ENCODE measurements at regions not wholly inside any gene's neighbourhood (a gene's known extent, or its start where the extent isn't known, plus 50 kb on each side); places are given as distances from the start of the nearest gene placed in this dataset.

- no peak for DNase-seq
Observed at GRCh38 chr11:15490535-15490934, 375.8 kb downstream of the INSC start.

GRCh38 chr11:15493066-15493465 is 378.3 kb downstream of the INSC start:
- no peak for DNase-seq

GRCh38 chr11:15493921-15494620 is 379.3 kb downstream of the INSC start:
- no peak for DNase-seq

GRCh38 chr11:15494740-15495139 is 380.0 kb downstream of the INSC start:
- DNase-seq = no peak

- no peak for DNase-seq
Observed at GRCh38 chr11:15495462-15495861, 380.7 kb downstream of the INSC start.

- no peak for DNase-seq
Observed at GRCh38 chr11:15497366-15497765, 382.6 kb downstream of the INSC start.

- DNase-seq = no peak
Observed at GRCh38 chr11:15499674-15500073, 385.0 kb downstream of the INSC start.

GRCh38 chr11:15500643-15501042 is 385.9 kb downstream of the INSC start:
- no peak for DNase-seq

- DNase-seq = no peak
Observed at GRCh38 chr11:15501566-15501965, 386.8 kb downstream of the INSC start.

- DNase-seq = no peak
Observed at GRCh38 chr11:15505155-15505554, 390.4 kb downstream of the INSC start.

- DNase-seq = no peak
Observed at GRCh38 chr11:15507592-15507991, 392.9 kb downstream of the INSC start.

GRCh38 chr11:15509082-15509481 is 394.4 kb downstream of the INSC start:
- no peak for DNase-seq

GRCh38 chr11:15519124-15519791 is 404.5 kb downstream of the INSC start:
- no peak for DNase-seq

GRCh38 chr11:15519911-15520310 is 405.2 kb downstream of the INSC start:
- DNase-seq = no peak

- DNase-seq = no peak
Observed at GRCh38 chr11:15523543-15523942, 408.8 kb downstream of the INSC start.

- no peak for DNase-seq
Observed at GRCh38 chr11:15525582-15525981, 410.9 kb downstream of the INSC start.

GRCh38 chr11:15526032-15526431 is 411.3 kb downstream of the INSC start:
- no peak for DNase-seq

- no peak for DNase-seq
Observed at GRCh38 chr11:15526859-15527450, 412.2 kb downstream of the INSC start.

GRCh38 chr11:15532432-15532831 is 417.7 kb downstream of the INSC start:
- DNase-seq = no peak

GRCh38 chr11:15534266-15534665 is 419.5 kb downstream of the INSC start:
- no peak for DNase-seq

GRCh38 chr11:15535414-15535813 is 420.7 kb downstream of the INSC start:
- DNase-seq = no peak

- DNase-seq = no peak
Observed at GRCh38 chr11:15536438-15536837, 421.7 kb downstream of the INSC start.

- DNase-seq = no peak
Observed at GRCh38 chr11:15539645-15540044, 424.9 kb downstream of the INSC start.

- DNase-seq = no peak
Observed at GRCh38 chr11:15541079-15541478, 426.4 kb downstream of the INSC start.

All from SIG-M5 (cell line).